WTC11 (cell line): ENCODE measurements at regions not wholly inside any gene's neighbourhood (a gene's known extent, or its start where the extent isn't known, plus 50 kb on each side); places are given as distances from the start of the nearest gene placed in this dataset.

ENCODE experiments used
- ATAC-seq: fragments of 200-7000 bp; cut with Tn5 transposase; 2 replicates; pipeline ENCODE4 v1.10.0; 2021; ENCODE audit warnings: mild to moderate bottlenecking, moderate library complexity
- CTCF ChIA-PET: fragments of 300-600 bp; sonication (Branson Sonifier 250); formaldehyde crosslinking; loops from one replicate; lab custom pipeline; 2021; ENCODE audit warnings: antibody characterized with exemption; lab: Charles Lee
- POLR2A ChIA-PET: fragments of 350-600 bp; sonication (Branson Sonifier 250); formaldehyde crosslinking; loops from one replicate; lab custom pipeline; 2021; ENCODE audit warnings: antibody characterized with exemption; lab: Charles Lee
- DNase-seq: peaks from one replicate; pipeline ENCODE4 v3.0.0; 2021; ENCODE audit warnings: low spot score
- H3K27ac Mint-ChIP-seq: 2 replicates; pipeline ENCODE4 v1.8.0; 2021; ENCODE audit warnings: mixed read lengths
- H3K27me3 Mint-ChIP-seq: 2 replicates; pipeline ENCODE4 v1.8.0; 2021; ENCODE audit warnings: low read depth, mild to moderate bottlenecking, moderate library complexity, mixed read lengths
- H3K36me3 Mint-ChIP-seq: 2 replicates; pipeline ENCODE4 v1.8.0; 2021; ENCODE audit warnings: mixed read lengths
- H3K4me1 Mint-ChIP-seq: 2 replicates; pipeline ENCODE4 v1.8.0; 2022; ENCODE audit warnings: mixed read lengths
- H3K4me3 Mint-ChIP-seq: 2 replicates; pipeline ENCODE4 v1.8.0; 2021; ENCODE audit warnings: mild to moderate bottlenecking, moderate library complexity, mixed read lengths
- H3K9me3 Mint-ChIP-seq: 2 replicates; pipeline ENCODE4 v1.8.0; 2021; ENCODE audit warnings: mixed read lengths
- ARID4B ChIP-seq: sonication (generic); formaldehyde crosslinking; IDR thresholded peaks from 2 replicates; pipeline ENCODE4 v1.8.0; 2023; ENCODE audit warnings: missing genetic modification reagents, mild to moderate bottlenecking, borderline replicate concordance
- ATF3 ChIP-seq: sonication (generic); formaldehyde crosslinking; conservative IDR thresholded peaks from 2 replicates; pipeline ENCODE4 v1.8.1; 2022; ENCODE audit warnings: mild to moderate bottlenecking, missing genetic modification reagents
- CBFB ChIP-seq: sonication (generic); formaldehyde crosslinking; IDR thresholded peaks from 2 replicates; pipeline ENCODE4 v1.8.1; 2022; ENCODE audit warnings: mild to moderate bottlenecking, low read depth, missing genetic modification reagents
- JAZF1 ChIP-seq: fragments of 250-450 bp; sonication (Bioruptor Pico); IDR thresholded peaks from 2 replicates; pipeline ENCODE4 v1.9.0; 2021; ENCODE audit warnings: moderate library complexity, mild to moderate bottlenecking, inconsistent platforms
- NR3C1 ChIP-seq: sonication (generic); formaldehyde crosslinking; conservative IDR thresholded peaks from 2 replicates; pipeline ENCODE4 v1.8.1; 2023; ENCODE audit warnings: low read depth, mild to moderate bottlenecking, missing genetic modification reagents
- PRRX2 ChIP-seq: fragments of 250-450 bp; sonication (Bioruptor Pico); IDR thresholded peaks from 2 replicates; pipeline ENCODE4 v1.8.0; 2021; ENCODE audit warnings: mild to moderate bottlenecking
- SMAD3 ChIP-seq: sonication (generic); formaldehyde crosslinking; IDR thresholded peaks from 2 replicates; pipeline ENCODE4 v1.8.0; 2022; ENCODE audit warnings: missing genetic modification reagents, mild to moderate bottlenecking, borderline replicate concordance
- SMAD4 ChIP-seq: sonication (generic); formaldehyde crosslinking; IDR thresholded peaks from 2 replicates; pipeline ENCODE4 v1.8.0; 2022; ENCODE audit warnings: mild to moderate bottlenecking, missing genetic modification reagents
- ZNF121 ChIP-seq: sonication (generic); formaldehyde crosslinking; IDR thresholded peaks from 2 replicates; pipeline ENCODE4 v1.8.0; 2023; ENCODE audit warnings: missing genetic modification reagents
- ZNF532 ChIP-seq: fragments of 250-450 bp; sonication (Bioruptor Pico); IDR thresholded peaks from 2 replicates; pipeline ENCODE4 v1.9.0; 2021; ENCODE audit warnings: mild to moderate bottlenecking, borderline replicate concordance
- ZNF671 ChIP-seq: fragments of 250-450 bp; sonication (Bioruptor Pico); IDR thresholded peaks from 2 replicates; pipeline ENCODE4 v1.8.0; 2021; ENCODE audit warnings: mild to moderate bottlenecking
- ZSCAN18 ChIP-seq: fragments of 250-450 bp; sonication (Bioruptor Pico); IDR thresholded peaks from 2 replicates; pipeline ENCODE4 v2.1.2; 2022; ENCODE audit warnings: mild to moderate bottlenecking, moderate library complexity
- TF ChIP-seq, protein P1 (sequence below): sonication (generic); formaldehyde crosslinking; IDR thresholded peaks from 2 replicates; pipeline ENCODE4 v1.8.1; 2022; ENCODE audit warnings: low read depth, mild to moderate bottlenecking, moderate library complexity, missing genetic modification reagents, borderline replicate concordance
- TF ChIP-seq, protein P2 (sequence below): sonication (generic); formaldehyde crosslinking; IDR thresholded peaks from 2 replicates; pipeline ENCODE4 v1.8.1; 2022; ENCODE audit warnings: missing genetic modification reagents, borderline replicate concordance

DNA sequence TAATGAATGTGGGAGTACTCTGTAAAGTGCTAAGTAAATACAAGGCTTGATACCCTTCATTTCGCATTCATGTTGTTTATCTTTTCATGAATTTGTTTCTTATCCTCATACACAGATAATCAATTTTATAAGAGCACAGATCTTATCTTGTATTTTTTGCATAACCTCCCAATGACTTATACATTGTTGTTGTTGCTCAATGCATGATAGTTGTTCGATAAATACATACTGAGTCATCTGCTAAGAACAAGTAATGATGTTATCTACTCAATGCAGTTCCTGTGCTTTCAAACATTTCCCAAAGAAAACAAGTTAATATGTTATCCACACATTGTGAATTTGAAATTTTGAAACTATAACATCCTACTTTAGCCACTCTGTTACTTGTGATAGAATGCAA, 60.7 kb downstream of the TAF11L14 start (continued):
- no peak for TF ChIP-seq ARID4B (CRISPR knock-in tag)

GRCh38 chr5:17696627-17697026, 62.4 kb downstream of the TAF11L14 start:
- H3K27me3 Mint-ChIP-seq: no peaks in the 10 kb centered on the region
- ATAC-seq: no peak
- POLR2A ChIA-PET: interaction anchor here (0.7 kb wide), 1 partner anchor 202 kb away, joined by 5 read pairs; no protein-coding TSS in a partner anchor
- TF ChIP-seq ATF3: no peak
- TF ChIP-seq ZNF532 (CRISPR knock-in tag): no peak
- no peak for TF ChIP-seq SMAD3 (CRISPR knock-in tag)
- no peak for TF ChIP-seq SMAD4
- TF ChIP-seq NR3C1 (CRISPR knock-in tag): no peak
- TF ChIP-seq ZSCAN18: no peak
- TF ChIP-seq ARID4B (CRISPR knock-in tag): no peak
- no peak for TF ChIP-seq PRRX2 (CRISPR knock-in tag)
- TF ChIP-seq JAZF1 (CRISPR knock-in tag): no peak
- TF ChIP-seq, protein P1, sequence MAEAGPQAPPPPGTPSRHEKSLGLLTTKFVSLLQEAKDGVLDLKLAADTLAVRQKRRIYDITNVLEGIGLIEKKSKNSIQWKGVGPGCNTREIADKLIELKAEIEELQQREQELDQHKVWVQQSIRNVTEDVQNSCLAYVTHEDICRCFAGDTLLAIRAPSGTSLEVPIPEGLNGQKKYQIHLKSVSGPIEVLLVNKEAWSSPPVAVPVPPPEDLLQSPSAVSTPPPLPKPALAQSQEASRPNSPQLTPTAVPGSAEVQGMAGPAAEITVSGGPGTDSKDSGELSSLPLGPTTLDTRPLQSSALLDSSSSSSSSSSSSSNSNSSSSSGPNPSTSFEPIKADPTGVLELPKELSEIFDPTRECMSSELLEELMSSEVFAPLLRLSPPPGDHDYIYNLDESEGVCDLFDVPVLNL: no peak
- TF ChIP-seq, protein P2, sequence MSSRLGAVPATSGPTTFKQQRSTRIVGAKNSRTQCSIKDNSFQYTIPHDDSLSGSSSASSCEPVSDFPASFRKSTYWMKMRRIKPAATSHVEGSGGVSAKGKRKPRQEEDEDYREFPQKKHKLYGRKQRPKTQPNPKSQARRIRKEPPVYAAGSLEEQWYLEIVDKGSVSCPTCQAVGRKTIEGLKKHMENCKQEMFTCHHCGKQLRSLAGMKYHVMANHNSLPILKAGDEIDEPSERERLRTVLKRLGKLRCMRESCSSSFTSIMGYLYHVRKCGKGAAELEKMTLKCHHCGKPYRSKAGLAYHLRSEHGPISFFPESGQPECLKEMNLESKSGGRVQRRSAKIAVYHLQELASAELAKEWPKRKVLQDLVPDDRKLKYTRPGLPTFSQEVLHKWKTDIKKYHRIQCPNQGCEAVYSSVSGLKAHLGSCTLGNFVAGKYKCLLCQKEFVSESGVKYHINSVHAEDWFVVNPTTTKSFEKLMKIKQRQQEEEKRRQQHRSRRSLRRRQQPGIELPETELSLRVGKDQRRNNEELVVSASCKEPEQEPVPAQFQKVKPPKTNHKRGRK (CRISPR knock-in tag): no peak
- no peak for TF ChIP-seq ZNF121
- no peak for TF ChIP-seq CBFB (CRISPR knock-in tag)
- TF ChIP-seq ZNF671 (CRISPR knock-in tag): no peak

More at GRCh38 chr5:17696627-17697026, 62.4 kb downstream of the TAF11L14 start:
- CTCF ChIA-PET: no interaction called here
- Mint-ChIP-seq H3K27ac (no peak overlapping the region), H3K4me3 (no peak overlapping the region), H3K4me1 (no peaks in the 10 kb centered on the region), H3K9me3 (peaks cover 18% of the 10 kb centered on the region), H3K36me3 (no peaks in the 10 kb centered on the region)
- DNase-seq: no peak
